SU-DHL-6 (cell line): ENCODE measurements at regions not wholly inside any gene's neighbourhood (a gene's known extent, or its start where the extent isn't known, plus 50 kb on each side); places are given as distances from the start of the nearest gene placed in this dataset.

Source experiments
- CTCF ChIP-seq: fragments of 200-600 bp; sonication (generic); IDR thresholded peaks from one replicate; pipeline ENCODE4 v1.5.1; 2017; ENCODE audit warnings: antibody characterized with exemption, mild to moderate bottlenecking, low read length, moderate library complexity; ENCODE audit not compliant: insufficient read depth, poor library complexity, severe bottlenecking
- EZH2phosphoT487 ChIP-seq: fragments of 200-600 bp; sonication (generic), shearing (Covaris generic); conservative IDR thresholded peaks from 2 replicates; pipeline ENCODE4 v1.6.1; 2018; ENCODE audit warnings: mild to moderate bottlenecking, antibody characterized with exemption, low read length, moderate library complexity, mixed read lengths

GRCh38 chr10:131726967-131727366, 173.8 kb upstream of the PPP2R2D start:
- TF ChIP-seq CTCF (no peak), EZH2phosphoT487 (no peak)
